ENCODE measurements at regions not wholly inside any gene's neighbourhood (a gene's known extent, or its start where the extent isn't known, plus 50 kb on each side); places are given as distances from the start of the nearest gene placed in this dataset.

- no peak for TF ChIP-seq CTCF (IDR thresholded peaks at IDR 0.05; ENCODE audit: control extremely low read depth, extremely low read depth)
- no peaks in the 10 kb centered on the region for H3K4me1 ChIP-seq (ENCODE audit: control insufficient read depth in 5 of 5, insufficient read depth in 5 of 5, low read length in 5 of 5)
- H3K9me3 ChIP-seq (ENCODE audit: control insufficient read depth in 4 of 4, insufficient read depth in 3 of 4, low read length in 3 of 4): no peaks in the 10 kb centered on the region
- no peak for DNase-seq
- no peak overlapping the region for H3K4me3 ChIP-seq
- no peaks in the 10 kb centered on the region for H3K36me3 ChIP-seq (ENCODE audit: control insufficient read depth in 4 of 4, insufficient read depth in 4 of 4, low read length in 4 of 4)
- no peak overlapping the region for H3K27ac ChIP-seq (ENCODE audit: low read depth in 1 of 2, low read length in 1 of 2)
- H3K27me3 ChIP-seq (ENCODE audit: control insufficient read depth in 3 of 3, insufficient read depth in 3 of 3, low read length in 2 of 3): no peaks in the 10 kb centered on the region
- H3K9ac ChIP-seq (ENCODE audit: insufficient read depth in 1 of 2, low read length in 2 of 2): no peak overlapping the region
- no peak for ATAC-seq (ENCODE audit: insufficient read depth, low FRiP score)
These were observed 285.7 kb downstream of the EPHA4 start for GRCh38 chr2:221286406-221286805.

- no peak overlapping the region for H3K27ac ChIP-seq (ENCODE audit: low read depth in 1 of 2, low read length in 1 of 2)
- DNase-seq: no peak
- WGBS, 2 donors: 66 to 91% methylated on average over 3 of the region's 3 CpGs
- no peaks in the 10 kb centered on the region for H3K4me1 ChIP-seq (ENCODE audit: control insufficient read depth in 5 of 5, insufficient read depth in 5 of 5, low read length in 5 of 5)
- H3K9me3 ChIP-seq (ENCODE audit: control insufficient read depth in 4 of 4, insufficient read depth in 3 of 4, low read length in 3 of 4): no peaks in the 10 kb centered on the region
- H3K4me3 ChIP-seq: no peak overlapping the region
- H3K27me3 ChIP-seq (ENCODE audit: control insufficient read depth in 3 of 3, insufficient read depth in 3 of 3, low read length in 2 of 3): no peaks in the 10 kb centered on the region
- no peak for TF ChIP-seq CTCF (IDR thresholded peaks at IDR 0.05; ENCODE audit: control extremely low read depth, extremely low read depth)
- H3K36me3 ChIP-seq (ENCODE audit: control insufficient read depth in 4 of 4, insufficient read depth in 4 of 4, low read length in 4 of 4): no peaks in the 10 kb centered on the region
- H3K9ac ChIP-seq (ENCODE audit: insufficient read depth in 1 of 2, low read length in 2 of 2): no peak overlapping the region
- ATAC-seq (ENCODE audit: insufficient read depth, low FRiP score): no peak
These were observed 282.7 kb downstream of the EPHA4 start for GRCh38 chr2:221289389-221289788.

- DNase-seq: no peak
- TF ChIP-seq CTCF (IDR thresholded peaks at IDR 0.05; ENCODE audit: control extremely low read depth, extremely low read depth): no peak
- Histone ChIP-seq H3K36me3 (ENCODE audit: control insufficient read depth in 4 of 4, insufficient read depth in 4 of 4, low read length in 4 of 4) (no peaks in the 10 kb centered on the region), H3K4me1 (ENCODE audit: control insufficient read depth in 5 of 5, insufficient read depth in 5 of 5, low read length in 5 of 5) (no peaks in the 10 kb centered on the region), H3K9me3 (ENCODE audit: control insufficient read depth in 4 of 4, insufficient read depth in 3 of 4, low read length in 3 of 4) (no peaks in the 10 kb centered on the region), H3K4me3 (no peak overlapping the region), H3K27ac (ENCODE audit: low read depth in 1 of 2, low read length in 1 of 2) (no peak overlapping the region), H3K27me3 (ENCODE audit: control insufficient read depth in 3 of 3, insufficient read depth in 3 of 3, low read length in 2 of 3) (no peaks in the 10 kb centered on the region), H3K9ac (ENCODE audit: insufficient read depth in 1 of 2, low read length in 2 of 2) (no peak overlapping the region)
- no peak for ATAC-seq (ENCODE audit: insufficient read depth, low FRiP score)
These were observed 282.3 kb downstream of the EPHA4 start for GRCh38 chr2:221289846-221290245.

- ATAC-seq (ENCODE audit: insufficient read depth, low FRiP score) (no peak), DNase-seq (no peak)
- 89 to 92% methylated on average over 6 of the region's 6 CpGs for WGBS, 2 donors
- no peak overlapping the region for H3K27ac ChIP-seq (ENCODE audit: low read depth in 1 of 2, low read length in 1 of 2)
- H3K4me3 ChIP-seq: no peak overlapping the region
- no peaks in the 10 kb centered on the region for H3K27me3 ChIP-seq (ENCODE audit: control insufficient read depth in 3 of 3, insufficient read depth in 3 of 3, low read length in 2 of 3)
- H3K4me1 ChIP-seq (ENCODE audit: control insufficient read depth in 5 of 5, insufficient read depth in 5 of 5, low read length in 5 of 5): peaks cover 0 to 7% (median 0%) of the 10 kb centered on the region in 5 donors
- no peaks in the 10 kb centered on the region for H3K36me3 ChIP-seq (ENCODE audit: control insufficient read depth in 4 of 4, insufficient read depth in 4 of 4, low read length in 4 of 4)
- no peak overlapping the region for H3K9ac ChIP-seq (ENCODE audit: insufficient read depth in 1 of 2, low read length in 2 of 2)
- no peaks in the 10 kb centered on the region for H3K9me3 ChIP-seq (ENCODE audit: control insufficient read depth in 4 of 4, insufficient read depth in 3 of 4, low read length in 3 of 4)
- no peak for TF ChIP-seq CTCF (IDR thresholded peaks at IDR 0.05; ENCODE audit: control extremely low read depth, extremely low read depth)
These were observed 278.0 kb downstream of the EPHA4 start for GRCh38 chr2:221293949-221294742.

All from lung (tissue), 11 donors.